Smooth muscle cell (in vitro differentiated cells): ENCODE measurements at regions not wholly inside any gene's neighbourhood (a gene's known extent, or its start where the extent isn't known, plus 50 kb on each side); places are given as distances from the start of the nearest gene placed in this dataset.
"Not testable (repeated sequence)": the region's sequence is repeated elsewhere in the genome, so short reads cannot be mapped to it uniquely, and the experiment has no call there.

Experiments
- DNase-seq: peaks from one replicate; lab custom pipeline; 2025; ENCODE audit not compliant: unreplicated experiment; lab: John Stamatoyannopoulos, UW
- H2AFZ ChIP-seq: fragments of 200-600 bp; sonication (generic); 2 replicates; pipeline ENCODE4 v1.6.0; 2016; ENCODE audit warnings: antibody characterized with exemption, low read depth, mild to moderate bottlenecking
- H3F3A ChIP-seq: fragments of 200-600 bp; sonication (generic); 2 replicates; pipeline ENCODE4 v1.6.0; 2017; ENCODE audit warnings: antibody characterized with exemption, low read depth
- H3K27ac ChIP-seq: fragments of 200-600 bp; sonication (generic); 2 replicates; pipeline ENCODE4 v1.5.1; 2016; ENCODE audit warnings: low read depth, mild to moderate bottlenecking
- H3K27me3 ChIP-seq: fragments of 200-600 bp; sonication (generic); 2 replicates; pipeline ENCODE4 v1.6.1; 2016; ENCODE audit warnings: low read depth, mild to moderate bottlenecking
- H3K36me3 ChIP-seq: fragments of 200-600 bp; sonication (generic); 2 replicates; pipeline ENCODE4 v1.5.1; 2016; ENCODE audit warnings: low read depth
- H3K4me1 ChIP-seq: fragments of 200-600 bp; sonication (generic); 2 replicates; pipeline ENCODE4 v1.5.1; 2016; ENCODE audit warnings: low read depth
- H3K4me2 ChIP-seq: fragments of 200-600 bp; sonication (generic); 2 replicates; pipeline ENCODE4 v1.6.0; 2016; ENCODE audit warnings: mild to moderate bottlenecking
- H3K4me3 ChIP-seq: fragments of 200-600 bp; sonication (generic); 2 replicates; pipeline ENCODE4 v1.5.1; 2016; ENCODE audit warnings: mild to moderate bottlenecking
- H3K79me2 ChIP-seq: fragments of 200-600 bp; sonication (generic); 2 replicates; pipeline ENCODE4 v1.6.0; 2016; ENCODE audit warnings: low read depth, mild to moderate bottlenecking
- H3K9ac ChIP-seq: fragments of 200-600 bp; sonication (generic); 2 replicates; pipeline ENCODE4 v1.6.0; 2016; ENCODE audit warnings: low read depth
- H3K9me3 ChIP-seq: fragments of 200-600 bp; sonication (generic); replicated peaks from 2 replicates; pipeline ENCODE4 v1.5.1; 2016; ENCODE audit warnings: low read depth
- H4K20me1 ChIP-seq: fragments of 200-600 bp; sonication (generic); 2 replicates; pipeline ENCODE4 v1.6.0; 2016; ENCODE audit warnings: low read depth
- CTCF ChIP-seq: fragments of 200-600 bp; sonication (generic); IDR thresholded peaks from 2 replicates; pipeline ENCODE4 v1.5.1; 2017; ENCODE audit warnings: borderline replicate concordance, mild to moderate bottlenecking, antibody characterized with exemption; ENCODE audit not compliant: insufficient read depth, poor library complexity, severe bottlenecking
- WGBS: methylation state at CpG from one replicate; pipeline ENCODE4 v1.1.7; 2016; ENCODE audit warnings: low lambda C conversion rate; 5-methylcytosine and 5-hydroxymethylcytosine counted together

GRCh38 chr2:176794392-176794791 is 418.2 kb upstream of the HNRNPA3 start:
- Histone ChIP-seq H3K27me3 (peaks cover 7% of the 10 kb centered on the region), H4K20me1 (no peaks in the 10 kb centered on the region)

GRCh38 chr2:176795823-176796222 is 416.8 kb upstream of the HNRNPA3 start:
- H3F3A ChIP-seq = no peaks in the 10 kb centered on the region
- no peak overlapping the region for H3K4me2 ChIP-seq

More at GRCh38 chr2:176794392-176794791, 418.2 kb upstream of the HNRNPA3 start:
- Histone ChIP-seq H3K79me2 (no peaks in the 10 kb centered on the region), H3K9ac (no peak overlapping the region), H3K36me3 (no peaks in the 10 kb centered on the region), H3K4me3 (no peak overlapping the region), H2AFZ (no peak overlapping the region), H3K27ac (no peak overlapping the region), H3K4me1 (no peaks in the 10 kb centered on the region), H3F3A (no peaks in the 10 kb centered on the region), H3K9me3 (no peaks in the 10 kb centered on the region), H3K4me2 (no peak overlapping the region)
- DNase-seq = no peak
- TF ChIP-seq CTCF = no peak
- WGBS = 95% methylated on average over 1 of the region's 1 CpG

GRCh38 chr2:176796677-176797076 is 415.9 kb upstream of the HNRNPA3 start:
- H3K4me2 ChIP-seq, DNase-seq, H3K4me1 ChIP-seq, H4K20me1 ChIP-seq, H3K27me3 ChIP-seq, H3K4me3 ChIP-seq, H2AFZ ChIP-seq, H3K79me2 ChIP-seq, H3F3A ChIP-seq, H3K27ac ChIP-seq, H3K9me3 ChIP-seq, H3K36me3 ChIP-seq, H3K9ac ChIP-seq: not testable (repeated sequence)
- 82% methylated on average over 12 of the region's 13 CpGs for WGBS

More at GRCh38 chr2:176795823-176796222, 416.8 kb upstream of the HNRNPA3 start:
- Histone ChIP-seq H3K9ac (no peak overlapping the region), H3K27me3 (peaks cover 7% of the 10 kb centered on the region), H3K4me1 (no peaks in the 10 kb centered on the region), H4K20me1 (no peaks in the 10 kb centered on the region), H3K36me3 (no peaks in the 10 kb centered on the region), H3K79me2 (no peaks in the 10 kb centered on the region), H3K9me3 (no peaks in the 10 kb centered on the region), H3K4me3 (no peak overlapping the region), H2AFZ (no peak overlapping the region), H3K27ac (no peak overlapping the region)
- no peak for TF ChIP-seq CTCF
- no peak for DNase-seq
- WGBS = 91% methylated on average over 2 of the region's 2 CpGs

- Histone ChIP-seq H3F3A (no peaks in the 10 kb centered on the region), H3K4me1 (no peaks in the 10 kb centered on the region), H3K9me3 (no peaks in the 10 kb centered on the region), H3K79me2 (no peaks in the 10 kb centered on the region), H2AFZ (no peak overlapping the region), H4K20me1 (no peaks in the 10 kb centered on the region), H3K4me2 (no peak overlapping the region), H3K9ac (no peak overlapping the region), H3K27me3 (no peaks in the 10 kb centered on the region), H3K4me3 (no peak overlapping the region), H3K27ac (no peak overlapping the region), H3K36me3 (no peaks in the 10 kb centered on the region)
- WGBS = 73% methylated on average over 2 of the region's 2 CpGs
- no peak for TF ChIP-seq CTCF
- DNase-seq = no peak
These were observed 408.2 kb upstream of the HNRNPA3 start for GRCh38 chr2:176804392-176804791.
